Loucy (cell line): ENCODE measurements at regions not wholly inside any gene's neighbourhood (a gene's known extent, or its start where the extent isn't known, plus 50 kb on each side); places are given as distances from the start of the nearest gene placed in this dataset.

ENCODE experiments used
- H2AFZ ChIP-seq: fragments of 200-600 bp; sonication (generic); 2 replicates; pipeline ENCODE4 v1.6.0; 2016; ENCODE audit warnings: antibody characterized with exemption, mild to moderate bottlenecking, low read length, moderate library complexity
- H3F3A ChIP-seq: fragments of 200-600 bp; 2 replicates; pipeline ENCODE4 v1.6.0; 2016; ENCODE audit warnings: antibody characterized with exemption, low read depth, mild to moderate bottlenecking
- H3K27me3 ChIP-seq: fragments of 200-600 bp; sonication (generic); 2 replicates; pipeline ENCODE4 v1.6.1; 2014; ENCODE audit warnings: low read length, mild to moderate bottlenecking; ENCODE audit not compliant: insufficient read depth, poor library complexity, severe bottlenecking
- H3K36me3 ChIP-seq: fragments of 200-600 bp; sonication (generic); 2 replicates; pipeline ENCODE4 v1.6.1; 2016; ENCODE audit warnings: low read length; ENCODE audit not compliant: insufficient read depth
- H3K4me1 ChIP-seq: fragments of 200-600 bp; sonication (generic); 2 replicates; pipeline ENCODE4 v1.5.1; 2014; ENCODE audit warnings: low read length, mild to moderate bottlenecking; ENCODE audit not compliant: insufficient read depth, poor library complexity, severe bottlenecking
- H3K4me2 ChIP-seq: fragments of 200-600 bp; sonication (generic); 2 replicates; pipeline ENCODE4 v1.6.0; 2014; ENCODE audit warnings: antibody characterized with exemption, low read length, low read depth, mild to moderate bottlenecking; ENCODE audit not compliant: poor library complexity, severe bottlenecking
- H3K4me3 ChIP-seq: fragments of 200-600 bp; sonication (generic); 2 replicates; pipeline ENCODE4 v1.5.1; 2014; ENCODE audit warnings: low read length, mild to moderate bottlenecking, mixed read lengths; ENCODE audit not compliant: poor library complexity, severe bottlenecking
- H3K79me2 ChIP-seq: fragments of 200-600 bp; sonication (generic); 2 replicates; pipeline ENCODE4 v1.6.1; 2014; ENCODE audit warnings: low read length; ENCODE audit not compliant: insufficient read depth
- H3K9ac ChIP-seq: fragments of 200-600 bp; sonication (generic); 2 replicates; pipeline ENCODE4 v1.6.0; 2014; ENCODE audit warnings: mild to moderate bottlenecking, low read depth, low read length, moderate library complexity; ENCODE audit not compliant: poor library complexity, severe bottlenecking
- H3K9me2 ChIP-seq: fragments of 200-600 bp; sonication (generic); replicated peaks from 2 replicates; pipeline ENCODE4 v1.6.1; 2016; ENCODE audit warnings: low read depth, low read length, mixed read lengths
- H3K9me3 ChIP-seq: fragments of 200-600 bp; sonication (generic); 2 replicates; pipeline ENCODE4 v1.6.1; 2014; ENCODE audit warnings: mild to moderate bottlenecking, antibody characterized with exemption, low read length, low read depth; ENCODE audit not compliant: insufficient read depth
- H4K20me1 ChIP-seq: fragments of 200-600 bp; sonication (generic); 2 replicates; pipeline ENCODE4 v1.6.0; 2014; ENCODE audit warnings: antibody characterized with exemption, low read length, mild to moderate bottlenecking; ENCODE audit not compliant: insufficient read depth, poor library complexity, severe bottlenecking
- EZH2phosphoT487 ChIP-seq: fragments of 200-600 bp; IDR thresholded peaks from 2 replicates; pipeline ENCODE4 v1.6.1; 2018; ENCODE audit warnings: antibody characterized with exemption, mild to moderate bottlenecking, moderate library complexity, borderline replicate concordance
- TF ChIP-seq, protein P1 (sequence below): fragments of 200-600 bp; sonication (generic); conservative IDR thresholded peaks from 2 replicates; pipeline ENCODE4 v1.5.1; 2014; ENCODE audit warnings: mild to moderate bottlenecking, antibody characterized with exemption, low read length

DNA sequence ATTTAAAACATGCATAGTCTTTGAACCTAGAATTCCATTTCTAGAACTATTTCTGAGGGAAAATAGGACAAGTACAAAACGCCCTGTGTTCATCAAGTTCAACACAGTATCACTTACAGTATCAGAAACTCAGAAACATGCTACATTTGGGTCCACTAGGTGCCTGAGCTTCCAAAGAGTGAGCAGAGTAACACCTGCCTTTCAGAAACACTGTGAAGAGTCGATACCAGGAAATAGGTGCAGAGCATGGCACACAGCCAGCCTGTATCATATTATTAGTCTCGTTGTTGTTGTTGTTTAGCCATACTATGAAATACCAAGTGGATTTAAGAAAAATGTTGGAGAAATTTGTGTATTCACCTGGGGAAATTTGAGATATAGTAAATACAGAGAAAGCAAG lies 392.1 kb upstream of the MGMT start:
- no peaks in the 10 kb centered on the region for H3K9me2 ChIP-seq
- no peaks in the 10 kb centered on the region for H3K79me2 ChIP-seq
- H3K27me3 ChIP-seq = no peaks in the 10 kb centered on the region
- peaks cover 11% of the 10 kb centered on the region for H3K4me1 ChIP-seq
- TF ChIP-seq, protein P1, sequence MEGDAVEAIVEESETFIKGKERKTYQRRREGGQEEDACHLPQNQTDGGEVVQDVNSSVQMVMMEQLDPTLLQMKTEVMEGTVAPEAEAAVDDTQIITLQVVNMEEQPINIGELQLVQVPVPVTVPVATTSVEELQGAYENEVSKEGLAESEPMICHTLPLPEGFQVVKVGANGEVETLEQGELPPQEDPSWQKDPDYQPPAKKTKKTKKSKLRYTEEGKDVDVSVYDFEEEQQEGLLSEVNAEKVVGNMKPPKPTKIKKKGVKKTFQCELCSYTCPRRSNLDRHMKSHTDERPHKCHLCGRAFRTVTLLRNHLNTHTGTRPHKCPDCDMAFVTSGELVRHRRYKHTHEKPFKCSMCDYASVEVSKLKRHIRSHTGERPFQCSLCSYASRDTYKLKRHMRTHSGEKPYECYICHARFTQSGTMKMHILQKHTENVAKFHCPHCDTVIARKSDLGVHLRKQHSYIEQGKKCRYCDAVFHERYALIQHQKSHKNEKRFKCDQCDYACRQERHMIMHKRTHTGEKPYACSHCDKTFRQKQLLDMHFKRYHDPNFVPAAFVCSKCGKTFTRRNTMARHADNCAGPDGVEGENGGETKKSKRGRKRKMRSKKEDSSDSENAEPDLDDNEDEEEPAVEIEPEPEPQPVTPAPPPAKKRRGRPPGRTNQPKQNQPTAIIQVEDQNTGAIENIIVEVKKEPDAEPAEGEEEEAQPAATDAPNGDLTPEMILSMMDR = no peak
- TF ChIP-seq EZH2phosphoT487 = no peak
- no peak overlapping the region for H2AFZ ChIP-seq
- H3K4me3 ChIP-seq = no peak overlapping the region
- no peak overlapping the region for H3K9ac ChIP-seq
- H3F3A ChIP-seq = no peaks in the 10 kb centered on the region
- H3K36me3 ChIP-seq = no peaks in the 10 kb centered on the region
- no peak overlapping the region for H3K4me2 ChIP-seq
- H4K20me1 ChIP-seq = no peaks in the 10 kb centered on the region
- no peaks in the 10 kb centered on the region for H3K9me3 ChIP-seq

GRCh38 chr10:129075508-129075907 lies 391.5 kb upstream of the MGMT start:
- H3K4me3 ChIP-seq = no peak overlapping the region
- TF ChIP-seq, protein P1 = no peak
- no peak for TF ChIP-seq EZH2phosphoT487
- H3K4me1 ChIP-seq = peaks cover 11% of the 10 kb centered on the region
- H4K20me1 ChIP-seq = no peaks in the 10 kb centered on the region
- no peak overlapping the region for H2AFZ ChIP-seq
- no peaks in the 10 kb centered on the region for H3K36me3 ChIP-seq
- no peaks in the 10 kb centered on the region for H3F3A ChIP-seq
- no peaks in the 10 kb centered on the region for H3K27me3 ChIP-seq
- no peak overlapping the region for H3K4me2 ChIP-seq
- no peaks in the 10 kb centered on the region for H3K9me2 ChIP-seq
- H3K9me3 ChIP-seq = peaks cover 3% of the 10 kb centered on the region; the same call in 1 of the 2 replicates
- no peak overlapping the region for H3K9ac ChIP-seq
- H3K79me2 ChIP-seq = no peaks in the 10 kb centered on the region

GRCh38 chr10:129075927-129076326 lies 391.1 kb upstream of the MGMT start:
- H3K9me2 ChIP-seq = no peaks in the 10 kb centered on the region
- H4K20me1 ChIP-seq = no peaks in the 10 kb centered on the region
- H3K9me3 ChIP-seq = peaks cover 6% of the 10 kb centered on the region; the same call in 1 of the 2 replicates
- no peak overlapping the region for H3K4me2 ChIP-seq
- H2AFZ ChIP-seq = no peak overlapping the region
- no peak overlapping the region for H3K4me3 ChIP-seq
- TF ChIP-seq EZH2phosphoT487 = no peak
- TF ChIP-seq, protein P1 = no peak
- no peaks in the 10 kb centered on the region for H3K79me2 ChIP-seq
- no peak overlapping the region for H3K9ac ChIP-seq
- peaks cover 11% of the 10 kb centered on the region for H3K4me1 ChIP-seq
- no peaks in the 10 kb centered on the region for H3K36me3 ChIP-seq
- H3F3A ChIP-seq = no peaks in the 10 kb centered on the region
- H3K27me3 ChIP-seq = no peaks in the 10 kb centered on the region
